HG03280 (cell line): ENCODE measurements at regions not wholly inside any gene's neighbourhood (a gene's known extent, or its start where the extent isn't known, plus 50 kb on each side); places are given as distances from the start of the nearest gene placed in this dataset.
A peak's percentile ranks its signal among the peaks of the same experiment; 100 is the strongest.
"Not testable (repeated sequence)": the region's sequence is repeated elsewhere in the genome, so short reads cannot be mapped to it uniquely, and the experiment has no call there.

ENCODE experiments used
- ATAC-seq: cut with Tn5 transposase; IDR thresholded peaks from one replicate; pipeline ENCODE4 v1.9.1; 2021; ENCODE audit warnings: mild to moderate bottlenecking, moderate library complexity; ENCODE audit not compliant: unreplicated experiment

GRCh38 chr12:89230376-89231315 lies 121.7 kb downstream of the DUSP6 start:
- no peak for ATAC-seq

GRCh38 chr12:89228491-89228890 lies 123.8 kb downstream of the DUSP6 start:
- no peak for ATAC-seq

- no peak for ATAC-seq
Measured at GRCh38 chr12:89227774-89228173, 124.5 kb downstream of the DUSP6 start.

GRCh38 chr12:89225808-89226411 lies 126.4 kb downstream of the DUSP6 start:
- ATAC-seq: no peak

- peak; percentile 67 for ATAC-seq
Measured at GRCh38 chr12:89225401-89225800, 126.9 kb downstream of the DUSP6 start.

GRCh38 chr12:89222580-89222979 lies 129.7 kb downstream of the DUSP6 start:
- ATAC-seq: not testable (repeated sequence)

GRCh38 chr12:89217472-89217871 lies 134.8 kb downstream of the DUSP6 start:
- no peak for ATAC-seq

GRCh38 chr12:89216211-89216952 lies 135.9 kb downstream of the DUSP6 start:
- ATAC-seq: no peak

- ATAC-seq: no peak
Measured at GRCh38 chr12:89215196-89215595, 137.1 kb downstream of the DUSP6 start.

GRCh38 chr12:89213747-89214146 lies 138.6 kb downstream of the DUSP6 start:
- no peak for ATAC-seq

GRCh38 chr12:89213139-89213538 lies 139.2 kb downstream of the DUSP6 start:
- ATAC-seq: no peak

- ATAC-seq: no peak
Measured at GRCh38 chr12:89212339-89212771, 139.9 kb downstream of the DUSP6 start.

GRCh38 chr12:89211456-89211855 lies 140.8 kb downstream of the DUSP6 start:
- ATAC-seq: no peak

- no peak for ATAC-seq
Measured at GRCh38 chr12:89210277-89210676, 142.0 kb downstream of the DUSP6 start.

GRCh38 chr12:89208661-89209096 lies 143.6 kb downstream of the DUSP6 start:
- ATAC-seq: no peak

GRCh38 chr12:89206390-89206789 lies 145.9 kb downstream of the DUSP6 start:
- ATAC-seq: no peak

GRCh38 chr12:89205517-89205916 lies 146.8 kb downstream of the DUSP6 start:
- no peak for ATAC-seq

GRCh38 chr12:89203144-89203543 lies 149.2 kb downstream of the DUSP6 start:
- ATAC-seq: no peak

GRCh38 chr12:89200217-89200616 lies 152.1 kb downstream of the DUSP6 start:
- no peak for ATAC-seq

- no peak for ATAC-seq
Measured at GRCh38 chr12:89195470-89195869, 156.8 kb downstream of the DUSP6 start.

GRCh38 chr12:89194683-89195082 lies 157.6 kb downstream of the DUSP6 start:
- no peak for ATAC-seq
